HEK293 (cell line): ENCODE measurements at regions not wholly inside any gene's neighbourhood (a gene's known extent, or its start where the extent isn't known, plus 50 kb on each side); places are given as distances from the start of the nearest gene placed in this dataset.

Source experiments
- CTCF ChIP-seq: fragments of 450-650 bp; formaldehyde crosslinking; IDR thresholded peaks from 2 replicates; pipeline ENCODE4 v1.5.1; 2016; ENCODE audit warnings: missing biosample characterization, missing genetic modification characterization
- PRDM1 ChIP-seq: fragments of 450-650 bp; formaldehyde crosslinking; IDR thresholded peaks from 2 replicates; pipeline ENCODE4; 2016; ENCODE audit warnings: missing biosample characterization, missing genetic modification characterization
- REPIN1 ChIP-seq: fragments of 450-650 bp; formaldehyde crosslinking; IDR thresholded peaks from 2 replicates; pipeline ENCODE4 v1.5.1; 2017; ENCODE audit warnings: missing biosample characterization, missing genetic modification characterization, low read depth
- TSHZ1 ChIP-seq: fragments of 450-650 bp; formaldehyde crosslinking; IDR thresholded peaks from 2 replicates; pipeline ENCODE4 v1.5.1; 2016; ENCODE audit warnings: missing biosample characterization, missing genetic modification characterization, borderline replicate concordance
- ZBTB20 ChIP-seq: fragments of 450-650 bp; formaldehyde crosslinking; IDR thresholded peaks from 2 replicates; pipeline ENCODE4 v1.5.1; 2016; ENCODE audit warnings: missing biosample characterization, missing genetic modification characterization
- ZBTB26 ChIP-seq: fragments of 450-650 bp; formaldehyde crosslinking; optimal IDR thresholded peaks from 2 replicates; pipeline ENCODE3; 2016; ENCODE audit warnings: missing biosample characterization, mild to moderate bottlenecking, missing genetic modification characterization
- ZBTB49 ChIP-seq: fragments of 450-650 bp; formaldehyde crosslinking; IDR thresholded peaks from 2 replicates; pipeline ENCODE4 v1.5.1; 2016; ENCODE audit warnings: missing biosample characterization, missing genetic modification characterization, low read depth
- ZNF24 ChIP-seq: fragments of 450-650 bp; formaldehyde crosslinking; IDR thresholded peaks from 2 replicates; pipeline ENCODE4 v1.5.1; 2016; ENCODE audit warnings: missing biosample characterization, missing genetic modification characterization
- ZNF274 ChIP-seq, 2 experiments: fragments of 200-500 bp in 1 of 2; fragments of 450-650 bp in 1 of 2; sonication (Bioruptor generic) in 1 of 2; formaldehyde crosslinking in 1 of 2; IDR thresholded peaks; 2 replicates each; pipeline versions ENCODE4 v1.5.1 to v1.6.1; 2014 to 2016; ENCODE audit warnings: borderline replicate concordance in 1 of 2, inconsistent platforms in 1 of 2, low read length in 1 of 2, missing biosample characterization in 1 of 2, missing genetic modification characterization in 1 of 2
- ZNF404 ChIP-seq: fragments of 450-650 bp; formaldehyde crosslinking; IDR thresholded peaks from 2 replicates; pipeline ENCODE4 v1.5.1; 2017; ENCODE audit warnings: missing biosample characterization, missing genetic modification characterization

- TF ChIP-seq ZBTB20 (tag by site-specific recombination): no peak
- TF ChIP-seq PRDM1: no peak
- no peak for TF ChIP-seq ZNF404
- TF ChIP-seq ZBTB49 (tag by site-specific recombination): no peak
- no peak for TF ChIP-seq TSHZ1
- TF ChIP-seq REPIN1 (tag by site-specific recombination): no peak
- TF ChIP-seq ZNF24: no peak
- no peak for TF ChIP-seq ZBTB26 (tag by site-specific recombination)
- no peak for TF ChIP-seq CTCF
- TF ChIP-seq ZNF274 (IDR thresholded peaks at IDR 0.05; ENCODE audit: low read length): no peak
- no peak for TF ChIP-seq ZNF274 (tag by site-specific recombination; IDR thresholded peaks at IDR 0.05; ENCODE audit: borderline replicate concordance)
Observed at GRCh38 chrX:65331371-65331770, 203.2 kb downstream of the LAS1L start.
